Stomach (tissue), 4 donors: ENCODE measurements at regions not wholly inside any gene's neighbourhood (a gene's known extent, or its start where the extent isn't known, plus 50 kb on each side); places are given as distances from the start of the nearest gene placed in this dataset.

ENCODE experiments used
- CTCF ChIP-seq, 7 experiments: fragments of 450-650 bp in 4 of 7; fragments of 200-600 bp in 3 of 7; sonication (generic) in 3 of 7; IDR thresholded peaks; one replicate each; pipeline ENCODE4 v1.5.1; 2016 to 2019; ENCODE audit warnings: antibody characterized with exemption in 7 of 7, control low read depth in 2 of 7, mild to moderate bottlenecking in 1 of 7
- POLR2A ChIP-seq, 4 donors: fragments of 450-650 bp; IDR thresholded peaks; one replicate each; pipeline ENCODE4 v1.6.1; 2016; ENCODE audit warnings: antibody characterized with exemption in 4 of 4, control low read depth in 2 of 4, mild to moderate bottlenecking in 1 of 4, moderate library complexity in 1 of 4

- TF ChIP-seq POLR2A (IDR thresholded peaks at IDR 0.05) (no peak), CTCF (IDR thresholded peaks at IDR 0.05) (no peak)
Observed at GRCh38 chr9:82673201-82673600, 389.7 kb downstream of the RASEF start.
